NCI-H187 treated with DMSO at 0.1 percent for 48 hours (cell line): ENCODE measurements at regions not wholly inside any gene's neighbourhood (a gene's known extent, or its start where the extent isn't known, plus 50 kb on each side); places are given as distances from the start of the nearest gene placed in this dataset.

Experiments
- DNase-seq: peaks from one replicate; lab custom pipeline; 2025; lab: John Stamatoyannopoulos, UW

GRCh38 chr18:34640276-34640675 lies 69.8 kb upstream of the DTNA start:
- DNase-seq: no peak

DNA sequence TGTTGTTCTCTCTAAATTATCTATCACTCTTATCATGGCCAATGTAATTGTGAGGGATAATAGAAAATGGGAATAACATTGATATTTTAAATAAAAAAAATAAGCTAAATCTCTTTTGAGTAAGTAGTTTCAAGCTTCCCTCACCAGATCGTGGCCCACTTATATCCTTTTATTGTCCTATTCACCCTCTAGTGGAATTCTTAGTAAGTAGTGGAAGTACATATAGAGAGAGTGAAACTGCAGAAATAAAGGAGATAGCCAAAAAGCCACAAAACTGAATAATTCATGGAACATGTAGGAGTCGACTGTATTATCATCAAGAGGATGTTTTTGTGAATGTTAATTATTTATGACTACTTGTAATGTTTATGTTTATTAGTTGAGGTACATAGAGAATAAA lies 66.1 kb upstream of the DTNA start:
- DNase-seq: no peak

DNA sequence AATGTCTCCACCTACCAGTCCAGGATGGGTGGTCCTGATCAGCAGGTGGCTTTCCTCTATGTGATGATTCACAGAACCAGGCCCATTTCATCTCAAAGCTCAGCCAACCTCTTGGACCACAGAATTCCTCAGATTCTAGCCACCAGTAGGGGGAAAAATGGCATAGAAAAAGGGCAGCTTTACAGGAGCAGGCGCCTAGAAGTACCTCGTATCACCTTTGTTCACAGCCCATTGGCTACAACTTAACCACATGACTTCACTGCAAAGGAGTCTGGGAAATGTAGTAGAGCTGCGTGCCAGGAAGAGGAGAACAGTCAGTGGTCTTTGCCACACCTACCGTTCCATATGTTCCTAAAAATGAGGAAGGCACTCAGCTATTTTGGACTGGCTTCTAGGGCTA lies 62.8 kb upstream of the DTNA start:
- no peak for DNase-seq

DNA sequence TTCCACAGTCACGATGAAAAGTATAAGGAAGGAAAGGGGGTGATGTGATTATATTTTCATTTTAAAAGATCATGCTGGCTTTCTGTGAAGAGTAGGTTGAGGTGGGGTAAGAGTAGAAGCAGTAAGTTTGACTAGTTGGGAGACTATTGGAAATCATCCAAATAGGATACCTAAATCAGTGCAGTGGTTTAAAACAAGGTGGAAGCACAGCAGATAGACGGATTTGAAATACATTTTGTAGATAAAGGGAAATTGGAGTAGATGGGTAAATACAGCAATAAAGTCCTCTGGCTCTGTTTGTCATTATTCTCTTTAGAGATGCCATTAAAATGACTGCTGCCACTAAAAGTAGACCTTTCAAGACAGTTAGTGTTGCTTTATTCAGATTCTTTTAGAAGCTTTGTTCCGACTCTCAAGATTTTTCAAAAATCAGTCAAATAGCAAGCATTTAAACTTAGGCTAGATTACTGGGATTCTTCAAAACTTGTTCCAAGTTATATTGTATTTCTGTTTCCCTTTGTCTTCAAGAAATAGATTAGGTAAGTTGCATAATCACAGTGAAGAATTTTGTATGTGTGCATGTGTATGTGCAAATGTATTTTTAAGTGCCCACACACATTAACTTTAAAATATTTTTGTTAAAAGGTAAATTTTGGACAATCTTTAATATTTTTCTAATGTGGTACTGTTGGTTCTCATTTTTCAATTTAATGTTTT lies 61.7 kb upstream of the DTNA start:
- no peak for DNase-seq

DNA sequence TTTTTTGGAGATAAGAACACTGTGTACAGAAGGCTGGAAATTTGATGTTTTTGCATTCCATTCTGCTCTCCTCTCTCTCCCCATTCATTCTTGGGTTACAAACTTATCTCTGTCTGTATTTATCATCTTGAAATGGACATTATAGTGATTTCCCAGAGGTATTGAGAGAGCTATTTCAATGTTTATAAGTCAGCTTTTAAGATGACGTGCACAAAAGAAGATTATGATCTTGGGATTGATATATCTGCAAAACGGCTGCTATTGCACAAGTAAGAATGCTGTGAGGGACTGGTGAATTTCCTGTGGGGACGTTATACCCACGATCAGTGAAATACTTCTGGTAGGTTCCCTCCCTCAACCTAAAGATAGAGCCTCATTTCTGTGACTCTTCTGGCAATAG lies 61.0 kb upstream of the DTNA start:
- no peak for DNase-seq

DNA sequence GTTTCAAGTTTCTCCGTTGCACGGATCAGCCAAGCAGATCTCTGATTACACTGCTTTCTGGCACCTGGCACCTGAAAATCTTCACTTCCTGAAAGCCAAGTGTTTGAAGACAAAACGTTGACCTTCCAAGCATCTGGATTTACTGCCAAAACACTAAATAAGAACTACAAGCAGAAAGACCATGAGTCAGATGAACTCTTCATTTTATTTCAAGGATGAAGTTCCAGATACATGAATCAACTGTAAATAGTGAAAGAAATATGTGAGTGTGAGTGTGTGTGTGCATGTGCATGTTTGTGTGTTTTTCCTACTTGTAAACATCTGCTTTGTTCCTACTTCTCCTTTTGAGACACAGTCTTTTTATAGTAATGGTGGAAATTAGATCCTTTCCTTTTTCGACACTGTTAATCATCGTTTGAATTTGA lies 60.0 kb upstream of the DTNA start:
- no peak for DNase-seq

DNA sequence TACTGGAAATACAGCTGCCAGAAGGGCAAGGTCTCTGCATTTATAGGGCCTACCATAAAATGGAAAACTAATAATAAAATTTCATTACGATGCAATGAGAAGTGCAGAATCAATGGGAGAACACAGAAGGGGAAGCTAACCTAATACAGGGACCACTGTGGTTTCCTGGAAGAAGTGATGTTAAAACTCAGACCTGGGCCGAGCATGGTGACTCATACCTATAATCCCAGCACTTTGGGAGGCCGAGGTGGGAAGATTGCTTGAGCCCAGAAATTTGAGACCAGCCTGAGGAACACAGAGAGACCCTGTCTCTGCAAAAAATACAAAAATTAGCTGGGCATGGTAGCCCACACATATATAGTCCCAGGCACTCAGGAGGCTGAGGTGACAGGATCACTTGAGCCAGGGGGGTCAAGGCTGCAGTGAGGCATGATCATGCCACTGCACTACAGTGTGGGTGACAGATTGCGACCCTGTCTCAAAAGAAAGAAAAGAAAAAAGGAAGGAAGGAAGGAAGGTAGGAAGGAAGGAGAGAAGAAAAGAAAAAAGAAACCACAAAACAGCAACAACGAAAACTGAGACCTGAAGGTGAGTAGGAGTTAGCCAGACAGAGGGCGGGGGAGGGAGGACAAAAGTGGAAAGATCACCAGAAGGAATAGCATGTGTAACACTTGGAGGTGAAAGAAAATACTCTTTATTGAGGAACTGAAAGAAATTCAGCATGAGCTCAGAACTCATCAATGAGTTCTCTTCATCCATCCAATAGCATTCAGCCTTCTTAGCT lies 58.3 kb upstream of the DTNA start:
- no peak for DNase-seq

DNA sequence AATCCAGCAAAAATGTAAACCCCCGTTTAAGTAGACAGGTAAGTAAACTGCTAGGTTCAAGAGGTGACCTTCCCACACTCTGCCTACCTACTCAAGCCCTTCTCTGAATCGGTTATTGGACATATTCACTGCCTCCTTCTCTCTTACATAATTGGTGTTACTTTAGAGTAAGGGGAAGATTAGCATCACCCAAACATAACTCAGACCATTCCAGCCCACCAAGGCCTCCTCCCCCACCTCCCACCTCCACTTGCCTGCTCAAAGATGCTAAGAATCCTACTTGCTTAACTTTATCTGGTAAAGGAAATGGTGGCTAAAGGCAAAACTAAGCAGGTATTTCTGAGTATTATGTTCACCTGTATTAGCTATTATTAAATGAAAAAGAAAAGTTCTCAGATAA lies 55.0 kb upstream of the DTNA start:
- DNase-seq: no peak

DNA sequence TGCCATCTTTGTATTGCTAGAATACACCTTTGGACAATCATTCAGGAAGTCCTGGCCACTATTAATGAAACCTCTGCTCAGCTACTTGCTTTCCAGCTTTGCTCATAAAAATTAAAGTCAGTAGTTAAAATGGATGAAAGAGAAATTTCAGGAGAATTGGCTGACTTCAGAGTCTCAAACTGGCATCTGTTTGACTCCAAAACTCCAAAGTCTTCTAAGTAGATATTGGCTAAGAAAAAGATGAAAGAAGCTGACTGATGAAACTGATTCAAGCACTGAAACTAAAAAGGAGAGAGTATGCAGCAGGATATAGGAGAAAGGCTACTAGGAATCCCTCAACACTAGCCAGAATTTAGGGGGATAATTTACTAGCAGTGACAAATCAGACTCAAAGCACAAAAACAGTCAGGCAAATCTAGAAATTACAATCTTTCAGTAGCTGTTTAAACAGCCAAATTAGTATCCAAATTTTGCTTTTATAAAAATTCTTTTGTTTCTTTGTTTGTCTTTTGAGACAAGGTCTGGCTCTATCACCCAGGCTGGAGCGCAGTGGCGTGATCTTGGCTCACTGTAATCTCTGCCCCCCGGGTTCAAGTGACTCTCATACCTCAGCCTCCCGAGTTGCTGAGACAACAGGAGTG lies 52.1 kb upstream of the DTNA start:
- no peak for DNase-seq

DNA sequence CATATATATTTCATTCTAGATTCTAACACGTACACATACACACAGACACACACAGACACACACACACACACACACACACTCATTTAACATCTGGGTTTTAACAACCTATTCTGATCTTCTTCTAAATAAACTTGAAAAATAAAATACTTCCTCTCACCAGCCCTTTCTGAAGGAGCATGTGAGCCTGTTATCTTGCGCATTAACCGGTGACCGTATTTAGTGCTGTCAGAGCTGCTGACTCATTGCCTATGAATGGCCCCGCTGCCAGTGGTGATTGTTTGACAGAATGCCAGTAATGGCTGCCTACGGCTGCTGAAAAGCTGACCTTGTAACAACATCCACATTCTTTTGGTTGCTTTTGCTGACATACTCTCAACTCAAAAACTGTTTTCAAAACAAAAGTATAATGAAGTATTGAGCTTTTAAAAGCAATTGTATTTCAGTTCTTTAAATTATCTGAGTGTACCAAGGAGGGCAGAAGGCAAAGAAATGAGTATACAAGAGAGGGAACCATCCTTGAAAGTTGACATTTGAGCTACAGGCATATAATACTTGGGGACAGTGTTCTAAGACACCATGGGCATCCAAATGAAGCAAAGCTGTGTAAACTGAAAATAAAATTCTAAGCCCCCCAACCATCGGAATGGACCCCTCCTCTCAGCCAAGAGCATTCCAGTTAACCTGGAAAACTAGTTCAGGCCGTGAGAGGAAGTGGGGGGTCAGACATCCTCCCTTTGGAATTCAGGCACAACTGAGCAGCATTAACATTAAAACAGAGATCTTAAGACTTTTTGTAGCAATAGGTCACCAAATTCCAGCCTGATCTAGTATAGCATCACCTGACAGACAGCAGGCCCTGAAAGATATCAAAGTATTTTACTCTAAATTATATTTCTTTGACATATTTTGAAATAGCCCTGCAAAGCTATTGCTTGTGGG lies 50.2 kb upstream of the DTNA start:
- no peak for DNase-seq
